ENCODE measurements at regions not wholly inside any gene's neighbourhood (a gene's known extent, or its start where the extent isn't known, plus 50 kb on each side); places are given as distances from the start of the nearest gene placed in this dataset.
"Not testable (repeated sequence)": the region's sequence is repeated elsewhere in the genome, so short reads cannot be mapped to it uniquely, and the experiment has no call there.

DNA sequence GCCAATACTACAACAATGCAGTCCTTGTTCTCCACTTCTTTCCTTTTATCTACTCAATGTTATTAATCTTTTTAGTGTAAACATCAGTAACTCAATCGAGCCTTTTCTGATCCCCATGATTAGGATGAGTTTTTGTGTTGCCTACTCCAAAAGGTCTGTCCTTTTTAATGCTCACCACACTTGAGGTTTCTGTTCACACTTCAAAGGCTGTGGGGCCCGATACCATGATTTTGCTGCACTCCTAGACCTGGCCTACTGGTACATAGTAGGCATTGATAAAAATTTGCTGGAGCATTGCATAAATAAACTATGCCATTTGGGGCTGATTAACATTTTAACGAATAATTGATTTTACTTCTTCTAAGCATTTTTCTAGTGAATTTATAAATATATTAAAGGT is 125.4 kb upstream of the KLF12 start:
- DNase-seq (ENCODE audit: low spot score) (no peak), FAIRE-seq (no peak)

DNA sequence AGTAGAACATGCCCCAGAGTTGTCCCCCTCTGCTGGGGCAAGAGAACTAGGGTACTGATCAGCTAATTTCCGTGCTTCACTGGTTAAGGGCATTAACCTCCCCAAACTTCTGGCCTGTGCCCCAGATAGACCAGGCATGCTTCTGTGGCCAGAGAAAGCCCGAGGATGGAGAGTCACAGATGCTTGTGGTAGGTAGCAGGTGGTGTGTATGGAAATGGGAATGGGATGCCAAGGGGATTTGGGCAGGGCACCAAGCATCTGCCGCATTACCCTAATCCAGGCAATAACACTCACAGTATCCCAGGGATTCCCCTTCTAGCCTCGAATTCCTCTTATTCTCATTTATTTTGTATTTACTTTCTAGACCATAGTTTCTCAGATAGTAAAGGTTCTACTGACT is 124.8 kb upstream of the KLF12 start:
- DNase-seq (ENCODE audit: low spot score), result no peak
- FAIRE-seq, result no peak

DNA sequence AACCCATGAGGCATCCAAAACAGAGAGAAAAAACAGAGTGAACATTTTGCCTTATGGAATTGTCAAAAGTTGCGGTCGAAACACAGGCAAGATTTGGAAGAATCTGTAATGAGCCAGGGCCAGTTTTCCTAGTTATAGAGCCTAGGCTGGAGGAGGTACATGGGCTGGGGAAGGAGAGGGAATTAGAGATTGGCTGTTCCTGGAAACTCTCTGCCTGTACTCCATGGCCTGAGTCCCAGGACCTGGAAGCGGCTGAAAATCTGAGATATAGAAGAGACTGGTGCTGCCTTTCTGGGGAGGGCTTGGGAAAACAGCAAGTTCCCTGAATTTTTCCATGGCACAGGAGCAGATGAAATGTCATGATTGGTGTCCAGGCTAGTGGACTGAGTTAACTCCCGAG is 122.8 kb upstream of the KLF12 start:
- DNase-seq (ENCODE audit: low spot score) (no peak), FAIRE-seq (no peak)

DNA sequence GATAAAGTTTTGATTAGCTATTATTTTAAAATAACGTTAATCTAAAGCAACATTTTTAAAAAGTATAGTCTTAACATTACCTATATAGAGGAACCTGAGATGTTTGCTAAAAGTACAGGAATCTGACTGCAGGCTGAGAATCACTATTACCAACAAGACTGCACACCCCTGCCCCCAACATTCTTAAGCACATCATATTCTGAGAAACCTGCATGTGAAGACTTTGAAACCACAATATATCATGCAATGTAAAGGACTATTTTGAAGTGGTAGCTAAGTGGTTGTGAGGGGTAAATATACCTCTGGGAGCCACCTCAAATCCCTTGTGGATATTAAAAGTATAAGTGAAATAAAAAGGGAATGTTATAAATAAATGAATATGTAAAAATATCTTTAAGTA is 119.0 kb upstream of the KLF12 start:
- no peak for DNase-seq (ENCODE audit: low spot score)
- FAIRE-seq, result no peak

DNA sequence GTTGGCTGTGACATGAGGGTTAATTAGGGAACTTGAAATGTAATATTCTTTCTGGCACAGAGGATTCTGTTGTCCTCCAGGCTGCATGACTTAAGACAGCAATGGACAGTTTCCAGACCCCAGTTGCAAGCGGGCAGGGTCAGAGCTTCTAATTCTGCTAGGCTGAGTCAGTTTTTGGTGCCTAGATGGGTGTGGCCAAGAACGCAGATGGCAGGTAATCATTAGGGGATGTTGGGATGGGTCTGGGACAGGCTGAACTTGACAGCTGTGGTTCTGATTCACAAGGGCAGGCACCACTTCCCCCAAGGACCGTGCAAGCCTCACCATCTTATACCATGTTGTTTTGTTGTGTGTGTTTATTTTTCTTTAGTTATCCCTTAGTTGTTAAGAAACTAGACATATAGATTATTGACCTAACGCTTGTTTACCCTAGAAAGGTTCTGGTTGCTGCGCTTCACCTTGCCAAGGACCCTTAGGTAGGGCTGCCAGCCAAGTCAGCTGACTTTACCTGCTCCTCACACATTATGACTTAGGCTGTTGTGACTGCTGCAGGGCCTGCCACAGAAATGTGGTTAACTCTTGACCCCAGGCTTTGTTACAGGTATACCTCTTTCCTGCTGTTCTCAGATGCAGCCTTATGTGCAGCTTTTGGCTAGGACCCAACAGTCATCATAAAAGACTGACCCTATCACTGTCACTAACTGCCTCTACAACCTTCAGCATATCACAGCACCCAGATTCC is 117.7 kb upstream of the KLF12 start:
- FAIRE-seq, result no peak
- DNase-seq (ENCODE audit: low spot score), result no peak

DNA sequence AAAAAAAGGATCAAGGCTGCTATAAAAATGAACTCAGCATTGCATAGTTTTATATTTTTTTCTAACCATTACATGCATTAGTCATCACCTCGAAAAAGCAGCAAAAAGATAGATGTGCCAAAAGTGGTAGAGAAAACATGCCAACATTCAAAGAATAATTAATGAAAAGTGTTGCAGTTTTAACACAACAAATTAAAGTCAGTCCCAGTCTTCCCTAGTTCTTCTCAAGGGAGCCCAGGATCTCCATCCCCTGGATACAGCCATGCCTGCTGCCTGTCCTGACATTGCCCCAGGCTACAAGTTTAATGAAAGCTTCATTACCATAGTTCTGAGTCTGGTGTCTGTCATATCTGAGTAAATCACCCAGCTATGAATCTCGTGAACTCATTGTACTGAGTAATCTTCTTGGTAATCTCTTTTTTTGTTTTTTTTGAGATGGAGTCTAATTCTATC is 116.6 kb upstream of the KLF12 start:
- DNase-seq (ENCODE audit: low spot score) (no peak), FAIRE-seq (no peak)

DNA sequence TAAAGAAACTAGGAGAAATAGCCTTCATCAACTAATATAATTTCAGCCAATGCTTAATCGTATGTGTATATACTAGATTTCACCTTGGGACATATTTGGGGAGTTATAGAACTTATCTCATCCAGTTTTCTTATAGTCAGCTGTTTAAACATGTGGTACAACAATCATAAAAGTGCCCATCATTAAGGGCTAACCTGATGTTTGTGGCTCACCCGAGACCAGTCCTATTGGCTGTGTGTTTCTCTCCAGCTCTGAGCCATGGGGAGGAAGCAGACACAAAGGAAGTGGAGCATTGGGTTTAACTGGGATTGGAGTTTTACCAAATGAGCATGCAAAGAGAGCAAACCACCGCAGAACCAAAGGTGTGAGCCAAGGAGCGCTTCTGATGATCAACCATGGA is 114.3 kb upstream of the KLF12 start:
- DNase-seq (ENCODE audit: low spot score), result no peak
- FAIRE-seq, result no peak

DNA sequence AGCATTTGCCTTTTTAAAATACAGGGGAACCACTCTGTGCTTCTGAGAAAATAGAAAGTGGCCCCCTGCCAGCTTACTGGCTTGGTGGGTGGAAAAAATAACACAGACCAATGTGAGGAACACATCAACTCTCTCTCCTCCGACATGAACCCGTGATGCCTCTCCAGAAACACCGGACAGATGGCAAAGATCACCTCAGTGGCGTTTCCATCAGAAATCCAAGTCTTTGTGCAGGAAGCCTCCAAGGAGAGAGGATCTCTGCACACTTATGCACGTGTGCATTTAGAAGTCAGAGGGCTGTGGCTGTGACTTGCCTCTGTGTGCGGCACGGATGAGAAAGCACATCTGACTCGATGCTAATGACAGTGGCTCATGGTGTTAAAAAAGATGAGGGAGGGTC is 112.3 kb upstream of the KLF12 start:
- FAIRE-seq, result no peak
- no peak for DNase-seq (ENCODE audit: low spot score)

DNA sequence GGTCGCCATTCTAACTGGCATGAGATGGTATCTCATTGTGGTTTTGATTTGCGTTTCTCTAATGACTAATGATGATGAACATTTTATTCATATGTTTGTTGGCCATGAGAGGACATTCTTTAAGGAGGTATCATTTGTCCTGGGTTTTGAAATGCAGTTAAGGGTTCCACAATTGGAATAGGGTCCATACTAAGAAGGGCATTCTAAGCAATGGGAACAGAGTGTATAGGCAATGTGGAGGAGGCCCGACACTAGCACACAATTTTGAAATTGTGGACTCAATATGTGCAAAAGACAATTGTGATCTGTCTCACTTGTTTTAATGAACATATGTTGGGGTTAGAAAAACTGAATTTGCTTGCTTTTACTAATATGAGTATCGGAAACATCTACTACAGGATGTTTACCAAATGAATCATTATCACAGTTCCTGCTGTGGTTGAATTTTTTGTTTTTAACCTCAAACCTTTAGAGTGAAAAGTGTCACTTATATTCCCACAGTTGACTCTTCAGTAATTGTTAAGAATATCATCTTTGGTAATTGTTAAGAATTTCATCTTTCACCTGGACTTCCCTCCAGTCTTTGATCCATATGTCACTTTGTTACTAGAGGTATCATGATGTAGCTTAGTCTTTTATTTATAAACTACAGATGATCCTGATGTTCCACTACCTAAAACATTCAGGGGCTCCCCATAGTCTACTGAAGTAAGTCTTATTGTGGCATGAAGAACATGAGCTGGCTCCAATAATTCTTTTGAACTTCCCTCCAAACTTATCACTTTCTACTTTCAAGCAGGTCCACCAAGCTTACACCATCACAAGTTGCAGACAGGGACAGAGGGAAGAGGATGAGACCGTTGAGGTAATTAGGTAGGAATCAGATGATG is 109.7 kb upstream of the KLF12 start:
- no peak for FAIRE-seq
- no peak for DNase-seq (ENCODE audit: low spot score)

DNA sequence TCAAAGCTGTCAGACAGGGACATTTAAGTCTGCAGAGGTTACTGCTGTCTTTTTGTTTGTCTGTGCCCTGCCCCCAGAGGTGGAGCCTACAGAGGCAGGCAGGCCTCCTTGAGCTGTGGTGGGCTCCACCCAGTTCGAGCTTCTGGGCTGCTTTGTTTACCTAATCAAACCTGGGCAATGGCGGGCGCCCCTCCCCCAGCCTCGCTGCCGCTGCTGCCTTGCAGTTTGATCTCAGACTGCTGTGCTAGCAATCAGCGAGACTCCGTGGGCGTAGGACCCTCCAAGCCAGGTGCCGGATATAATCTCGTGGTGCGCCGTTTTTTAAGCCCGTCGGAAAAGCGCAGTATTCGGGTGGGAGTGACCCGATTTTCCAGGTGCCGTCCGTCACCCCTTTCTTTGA is 107.1 kb upstream of the KLF12 start:
- not testable (repeated sequence) for FAIRE-seq

DNA sequence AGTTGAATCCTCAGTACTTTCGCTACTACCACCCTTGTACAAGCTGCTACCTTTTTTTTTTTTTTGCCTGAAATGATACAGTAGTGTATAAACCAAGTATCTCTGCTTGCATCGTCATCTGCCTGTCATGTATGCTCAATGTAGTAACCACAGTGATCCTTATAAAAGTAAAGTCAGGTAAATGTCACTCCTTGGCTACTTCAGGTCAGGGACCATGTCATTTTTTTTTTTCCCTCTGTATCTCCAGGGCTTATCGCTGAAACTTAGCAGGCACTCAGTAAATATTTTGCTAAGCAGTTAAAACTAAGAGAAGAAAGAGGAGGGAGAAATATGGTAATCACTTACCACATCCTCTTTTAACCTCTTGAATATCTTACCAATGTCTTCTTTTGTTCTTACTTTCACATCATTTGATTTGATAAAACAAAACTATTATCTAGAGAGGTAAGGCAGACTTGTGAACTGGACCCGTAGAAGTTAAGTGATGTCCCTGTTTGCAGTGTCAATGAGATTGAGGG is 96.8 kb upstream of the KLF12 start:
- DNase-seq (ENCODE audit: low spot score) (no peak), FAIRE-seq (no peak)

More for the DNA sequence above, 107.1 kb upstream of the KLF12 start:
- DNase-seq (ENCODE audit: low spot score), result not testable (repeated sequence)

DNA sequence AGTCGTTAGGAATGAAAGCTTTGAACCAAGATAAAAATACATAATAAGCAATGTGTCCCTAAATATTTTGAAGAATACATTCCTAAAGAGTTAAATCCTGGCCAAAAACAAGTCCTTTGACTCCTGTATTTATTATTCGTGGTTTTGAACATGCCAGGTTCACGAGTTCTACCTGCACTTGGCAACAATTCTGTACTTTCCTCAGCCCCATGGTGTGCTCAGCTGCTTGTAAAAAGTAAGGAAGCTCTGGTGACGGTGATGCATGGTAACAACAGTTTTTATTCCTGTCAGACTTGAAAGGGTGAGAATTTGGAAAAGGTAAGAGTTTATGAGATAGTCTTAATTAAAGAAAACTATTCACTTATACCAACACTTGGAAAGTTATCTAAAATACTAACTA is 95.0 kb upstream of the KLF12 start:
- DNase-seq (ENCODE audit: low spot score) (no peak), FAIRE-seq (no peak)

DNA sequence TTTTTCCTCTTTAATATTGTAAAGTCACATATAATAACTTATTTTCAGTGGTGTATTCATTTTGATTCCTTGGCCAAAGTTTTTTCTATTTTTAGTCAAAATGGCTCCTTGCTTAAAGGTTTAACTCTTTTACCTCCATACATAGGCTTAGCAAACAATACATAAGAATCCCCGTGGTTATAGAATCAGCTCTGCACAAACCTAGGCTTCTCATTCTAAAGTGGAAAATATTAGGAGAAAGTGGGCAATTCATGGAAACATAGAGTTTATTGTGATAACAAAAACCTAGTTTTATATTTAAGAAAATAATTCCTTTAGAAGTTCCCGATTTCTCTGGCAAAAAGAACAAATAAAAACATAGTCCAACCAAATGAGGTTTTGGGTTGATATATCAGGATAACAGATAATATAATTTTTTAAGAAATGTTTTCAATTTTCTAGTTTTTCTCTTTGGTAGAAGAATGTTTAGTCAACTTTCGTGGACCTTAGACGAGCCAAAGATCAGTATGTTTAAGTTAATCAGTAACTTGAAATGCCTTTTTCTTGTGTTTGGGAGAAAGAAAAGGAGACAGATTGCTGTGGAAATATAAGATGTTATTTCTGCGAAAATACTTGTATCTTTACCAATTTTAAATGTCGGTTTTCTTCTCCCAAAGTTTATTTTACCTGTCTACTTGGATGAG is 93.4 kb upstream of the KLF12 start:
- DNase-seq (ENCODE audit: low spot score), result no peak
- FAIRE-seq, result no peak

DNA sequence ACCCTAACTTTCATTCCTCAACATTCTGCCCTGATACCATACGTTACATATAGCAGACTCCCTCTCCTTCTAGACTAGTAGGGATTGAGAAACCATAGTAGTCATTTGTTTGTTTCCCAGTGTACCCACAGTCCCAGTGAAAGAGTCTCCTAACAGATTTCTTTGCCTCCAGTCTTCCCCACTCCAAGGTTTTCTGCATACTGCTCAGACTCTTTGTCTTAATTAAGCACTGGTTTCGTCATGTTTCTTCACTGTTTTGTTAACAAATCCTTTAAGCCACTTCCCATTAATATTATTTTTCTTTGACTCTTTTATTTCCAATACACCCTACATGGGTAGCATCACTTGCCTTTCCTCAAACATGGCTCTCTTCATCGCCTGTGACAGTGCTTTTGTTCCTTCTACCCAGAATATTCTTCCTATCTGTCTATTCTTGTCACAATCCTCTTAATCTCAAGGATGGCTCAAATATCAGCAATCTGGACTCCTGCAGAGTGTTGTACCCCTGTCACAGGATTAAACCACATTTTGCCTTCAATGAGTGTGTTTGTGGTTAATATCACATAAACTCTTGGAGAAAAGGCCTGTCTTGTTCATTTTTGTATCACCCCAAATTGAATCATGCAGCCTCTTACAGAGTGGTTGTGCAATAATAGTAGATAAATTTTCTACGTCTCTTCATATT is 92.7 kb upstream of the KLF12 start:
- DNase-seq (ENCODE audit: low spot score) (no peak), FAIRE-seq (no peak)

DNA sequence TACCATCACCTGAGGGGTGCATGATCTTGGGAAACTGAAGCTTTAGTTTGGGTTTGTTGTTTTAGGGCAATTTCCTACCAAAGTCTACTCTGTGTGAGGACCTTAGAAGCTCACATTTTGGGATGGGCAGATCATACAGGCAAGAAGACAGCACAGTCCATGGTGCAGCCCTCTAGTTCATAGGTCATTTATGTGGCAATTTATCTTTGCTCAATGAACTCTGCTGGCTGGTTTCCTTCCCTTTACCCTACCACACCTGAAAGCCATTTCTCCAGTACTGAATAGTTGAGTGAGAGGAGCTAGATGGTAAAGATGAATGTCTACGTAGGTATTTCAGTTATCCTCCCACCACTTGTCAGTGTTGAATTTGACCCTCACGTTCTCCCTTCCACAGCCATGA is 87.5 kb upstream of the KLF12 start:
- FAIRE-seq, result no peak

DNA sequence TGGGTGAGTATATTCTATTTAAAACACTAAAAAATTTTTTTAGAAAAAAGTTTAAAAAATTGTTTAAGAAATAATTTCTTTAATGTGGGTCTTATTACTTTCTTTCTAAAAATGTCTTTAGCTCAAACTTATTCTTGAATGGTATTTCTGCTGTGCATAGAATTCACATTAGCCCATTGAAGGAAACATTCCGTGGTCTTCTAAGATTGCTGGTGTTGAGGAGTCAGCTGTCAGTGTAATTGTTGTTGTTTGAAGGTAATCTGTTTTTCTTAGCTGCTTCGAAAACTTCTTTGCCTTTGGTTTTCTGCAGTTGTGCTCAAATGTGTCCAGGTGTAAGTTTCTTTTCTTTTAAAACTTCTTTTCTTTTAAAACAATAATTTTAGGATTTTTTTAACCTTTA is 85.4 kb upstream of the KLF12 start:
- DNase-seq (ENCODE audit: low spot score) (no peak), FAIRE-seq (no peak)

More for the DNA sequence above, 87.5 kb upstream of the KLF12 start:
- no peak for DNase-seq (ENCODE audit: low spot score)

DNA sequence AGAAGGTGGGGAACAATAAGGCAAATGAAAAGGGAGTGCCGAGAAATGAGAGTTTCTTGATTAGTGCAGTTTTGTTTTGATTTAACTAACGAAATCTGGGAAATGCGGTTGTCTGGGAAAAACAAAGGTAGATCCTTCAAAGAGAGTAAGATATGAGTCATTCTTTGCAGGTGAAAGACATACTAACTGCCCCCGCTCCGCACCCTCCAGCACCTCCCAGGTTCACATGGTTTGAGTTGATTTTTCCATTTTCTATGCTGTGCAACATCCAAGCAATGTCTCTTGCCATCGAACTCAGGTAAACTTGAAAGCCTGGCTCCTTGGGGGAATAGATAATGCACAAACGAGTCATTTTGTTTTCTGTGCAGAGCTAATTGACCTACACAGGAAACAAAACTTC is 84.1 kb upstream of the KLF12 start:
- FAIRE-seq (no peak), DNase-seq (ENCODE audit: low spot score) (no peak)

DNA sequence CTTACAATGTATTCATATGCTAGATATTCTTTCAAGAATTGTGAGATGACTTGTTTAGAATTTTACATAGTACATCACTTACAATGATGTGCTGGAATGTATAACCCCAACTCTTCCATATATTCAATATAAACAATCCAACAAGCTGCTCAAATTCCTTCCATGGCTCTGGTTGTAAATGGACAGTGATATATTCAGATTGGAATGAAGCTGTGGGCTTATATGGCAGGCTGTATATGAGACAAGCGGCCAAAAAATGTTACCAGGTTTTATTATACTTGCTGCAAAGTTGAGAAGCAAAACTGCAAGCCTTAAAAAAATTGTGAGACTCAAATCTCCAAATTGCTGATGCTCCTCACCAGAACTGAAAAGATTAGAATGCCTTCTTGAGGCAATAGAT is 83.6 kb upstream of the KLF12 start:
- DNase-seq (ENCODE audit: low spot score) (no peak), FAIRE-seq (no peak)

DNA sequence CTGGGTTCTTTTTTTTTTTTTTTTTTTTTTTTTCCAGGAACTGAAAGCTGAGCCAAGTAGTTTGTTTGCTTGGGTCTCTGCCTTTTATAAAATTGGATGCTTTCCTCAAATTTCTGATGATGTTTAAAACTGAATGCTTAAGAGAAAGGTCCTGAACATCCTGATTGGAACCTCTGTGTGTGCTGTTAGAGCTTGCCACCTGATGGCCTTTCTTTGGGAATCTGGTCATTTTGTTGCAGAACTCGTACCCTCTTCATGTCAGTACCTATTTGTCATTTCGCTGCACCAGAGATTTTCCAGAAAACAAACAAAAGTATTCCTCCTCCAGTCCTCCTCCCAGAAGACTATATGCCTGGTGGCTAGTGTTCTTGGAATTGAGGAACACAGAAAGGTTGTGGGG is 81.2 kb upstream of the KLF12 start:
- FAIRE-seq (no peak), DNase-seq (ENCODE audit: low spot score) (no peak)

DNA sequence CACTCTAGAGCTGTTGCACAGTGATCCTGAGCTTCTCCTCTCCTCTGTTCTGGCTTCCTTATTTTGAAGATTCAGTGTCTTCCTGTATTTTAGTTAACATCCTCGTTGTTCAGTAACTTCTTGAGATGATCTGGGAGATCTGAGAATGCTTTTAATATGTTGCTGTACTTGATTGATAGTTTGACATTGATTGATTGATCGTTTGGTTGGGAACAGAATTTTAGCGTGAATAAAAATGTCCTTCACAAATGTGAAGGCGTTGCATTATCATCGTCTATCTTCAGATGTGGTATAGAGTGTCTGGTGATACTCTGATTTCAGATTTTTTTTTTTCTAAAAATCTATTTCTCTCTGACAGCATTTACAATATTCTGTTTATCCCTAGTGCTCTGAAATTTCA is 80.1 kb upstream of the KLF12 start:
- no peak for DNase-seq (ENCODE audit: low spot score)
- FAIRE-seq, result no peak

DNA sequence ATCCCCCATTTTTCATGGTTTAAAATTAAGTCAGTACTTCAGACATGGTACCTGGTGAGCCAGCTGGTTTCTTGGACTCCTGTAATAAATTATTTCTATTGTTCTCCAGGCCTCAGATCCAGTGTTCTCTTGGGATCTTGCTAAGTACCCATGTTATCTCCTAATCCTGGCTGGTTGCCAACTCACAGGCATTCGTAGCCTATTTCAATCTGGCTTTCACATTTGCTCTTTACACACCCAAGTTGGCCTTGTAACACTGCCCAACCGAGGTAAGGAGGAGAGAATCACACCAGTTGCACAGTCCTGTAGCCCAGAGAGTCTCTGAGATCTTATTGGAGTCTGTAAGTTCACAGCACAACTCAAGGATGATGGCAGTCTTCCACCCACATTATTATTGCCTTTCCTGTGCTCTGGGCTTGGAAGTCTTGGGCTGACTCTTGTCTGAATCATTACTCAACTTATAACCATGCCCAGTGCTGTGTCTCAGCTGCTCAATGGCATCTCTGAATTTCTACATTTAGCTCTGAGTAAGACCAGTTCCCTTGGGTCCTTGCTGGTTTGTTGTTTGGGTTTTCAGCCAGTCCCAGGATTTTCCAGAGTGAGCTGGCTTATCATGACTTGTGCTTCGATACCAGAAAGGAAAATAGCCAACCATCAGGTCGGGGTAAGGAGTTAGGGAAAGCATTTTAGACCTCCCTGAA is 76.6 kb upstream of the KLF12 start:
- FAIRE-seq (no peak), DNase-seq (ENCODE audit: low spot score) (peak; percentile 14)

Measured in urothelium cell line (cell line).